Fibroblast of mammary gland (primary cell): ENCODE measurements at regions not wholly inside any gene's neighbourhood (a gene's known extent, or its start where the extent isn't known, plus 50 kb on each side); places are given as distances from the start of the nearest gene placed in this dataset.
"Not testable (repeated sequence)": the region's sequence is repeated elsewhere in the genome, so short reads cannot be mapped to it uniquely, and the experiment has no call there.

Experiments used
- DNase-seq: peaks from one replicate; pipeline ENCODE4 v3.0.0-alpha.2; 2010; ENCODE audit warnings: low read depth
- H3K4me3 ChIP-seq: 2 replicates; pipeline ENCODE4 v1.5.1; 2011; ENCODE audit warnings: low read depth, mild to moderate bottlenecking, low read length, moderate library complexity; ENCODE audit not compliant: control insufficient read depth
- CTCF ChIP-seq: conservative IDR thresholded peaks from 2 replicates; pipeline ENCODE4 v1.5.1; 2011; ENCODE audit warnings: low read depth, low read length, inconsistent platforms; ENCODE audit not compliant: control insufficient read depth, insufficient read depth

- DNase-seq, result peak; percentile 42
- H3K4me3 ChIP-seq, result no peak overlapping the region
- no peak for TF ChIP-seq CTCF
Observed at GRCh38 chr5:82446809-82447208, 168.7 kb upstream of the RPS23 start.

- TF ChIP-seq CTCF, result no peak
- no peak overlapping the region for H3K4me3 ChIP-seq
- DNase-seq, result no peak
Observed at GRCh38 chr5:82445726-82446335, 167.7 kb upstream of the RPS23 start.

GRCh38 chr5:82439750-82440445, 161.7 kb upstream of the RPS23 start:
- no peak for TF ChIP-seq CTCF
- DNase-seq, result peak; percentile 52
- no peak overlapping the region for H3K4me3 ChIP-seq

GRCh38 chr5:82437565-82437964, 159.4 kb upstream of the RPS23 start:
- not testable (repeated sequence) for DNase-seq

GRCh38 chr5:82436291-82436690, 158.1 kb upstream of the RPS23 start:
- TF ChIP-seq CTCF, result no peak
- DNase-seq, result no peak
- H3K4me3 ChIP-seq, result no peak overlapping the region

More at GRCh38 chr5:82437565-82437964, 159.4 kb upstream of the RPS23 start:
- not testable (repeated sequence) for H3K4me3 ChIP-seq

GRCh38 chr5:82434696-82435660, 156.8 kb upstream of the RPS23 start:
- H3K4me3 ChIP-seq, DNase-seq: not testable (repeated sequence)

- no peak for TF ChIP-seq CTCF
- DNase-seq, result peak; percentile 45
- H3K4me3 ChIP-seq, result no peak overlapping the region
Observed at GRCh38 chr5:82426464-82427154, 148.5 kb upstream of the RPS23 start.
